ENCODE measurements at regions not wholly inside any gene's neighbourhood (a gene's known extent, or its start where the extent isn't known, plus 50 kb on each side); places are given as distances from the start of the nearest gene placed in this dataset.

GRCh38 chr2:19547321-19547720 lies 188.9 kb upstream of the OSR1 start:
- no peak for DNase-seq (ENCODE audit: low read depth in 2 of 2)

GRCh38 chr2:19545507-19545906 lies 187.1 kb upstream of the OSR1 start:
- no peak for DNase-seq (ENCODE audit: low read depth in 2 of 2)

- no peak for DNase-seq (ENCODE audit: low read depth in 2 of 2)
These were observed 185.4 kb upstream of the OSR1 start for GRCh38 chr2:19543663-19544383.

GRCh38 chr2:19542796-19543662 lies 184.6 kb upstream of the OSR1 start:
- DNase-seq (ENCODE audit: low read depth in 2 of 2) = no peak

GRCh38 chr2:19541884-19542283 lies 183.5 kb upstream of the OSR1 start:
- DNase-seq (ENCODE audit: low read depth in 2 of 2) = no peak

DNA sequence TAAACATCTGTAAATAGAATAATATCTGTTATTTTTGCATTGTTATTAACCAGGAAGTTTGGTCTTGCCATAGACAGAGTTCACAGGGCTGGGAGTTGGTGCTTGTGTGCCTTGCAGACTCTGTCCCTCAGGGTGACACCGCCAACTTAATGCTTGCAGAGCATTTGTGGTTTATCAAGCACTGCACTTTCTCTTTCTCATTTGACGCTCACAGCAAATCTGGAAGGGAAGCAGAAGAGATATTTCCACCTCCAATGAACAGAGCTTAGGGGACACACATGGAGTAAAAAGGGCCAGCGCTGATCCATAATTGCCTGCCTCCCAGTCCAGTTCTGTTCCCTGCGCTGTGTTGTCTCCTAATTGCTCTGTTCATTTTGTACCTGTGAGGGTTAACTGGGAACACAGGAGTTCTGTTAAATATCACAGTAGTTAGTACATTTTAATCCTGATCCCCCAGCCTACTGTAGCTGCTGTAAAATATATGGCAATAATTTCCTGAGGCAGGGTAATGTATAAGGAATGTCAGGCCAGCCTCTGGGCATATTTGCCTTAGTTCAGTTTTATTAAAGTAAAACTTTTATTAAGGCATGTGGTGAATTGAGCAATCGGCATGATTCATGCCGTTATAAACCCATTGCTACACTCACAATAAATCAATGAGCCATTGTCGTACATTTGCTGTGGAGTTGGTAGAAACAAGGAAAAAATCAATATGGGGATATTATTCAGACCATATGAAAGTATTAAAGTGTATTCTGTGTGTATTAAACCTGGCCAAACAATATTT lies 182.5 kb upstream of the OSR1 start:
- DNase-seq (ENCODE audit: low read depth in 2 of 2) = no peak

DNA sequence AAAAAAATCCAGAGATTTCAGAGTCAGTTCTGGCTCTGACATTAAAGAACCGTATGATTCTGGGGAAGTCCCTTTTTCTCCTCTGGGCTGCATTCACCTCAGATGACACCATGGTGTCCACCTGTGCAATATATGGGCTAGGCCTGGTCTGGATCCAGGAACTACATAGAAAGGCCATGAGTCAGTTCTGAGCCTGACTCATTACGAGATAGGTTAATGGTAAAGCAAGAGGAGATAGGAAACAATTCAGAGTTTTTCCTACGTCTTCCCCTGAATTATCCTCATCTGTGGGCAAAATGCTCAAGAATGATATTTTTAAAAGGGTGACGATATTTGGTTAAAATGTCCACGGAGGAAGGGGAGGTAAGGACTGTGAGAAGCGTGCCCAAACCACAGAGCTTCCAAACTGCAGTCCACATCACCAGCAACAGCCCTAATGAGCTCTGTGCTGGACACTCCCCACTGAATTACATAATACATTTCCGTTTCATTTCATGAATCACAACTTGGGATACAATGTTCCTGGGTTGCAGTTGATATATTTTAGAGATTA lies 180.1 kb upstream of the OSR1 start:
- no peak for DNase-seq (ENCODE audit: low read depth in 2 of 2)

- DNase-seq (ENCODE audit: low read depth in 2 of 2) = no peak
These were observed 177.7 kb upstream of the OSR1 start for GRCh38 chr2:19536136-19536535.

DNA sequence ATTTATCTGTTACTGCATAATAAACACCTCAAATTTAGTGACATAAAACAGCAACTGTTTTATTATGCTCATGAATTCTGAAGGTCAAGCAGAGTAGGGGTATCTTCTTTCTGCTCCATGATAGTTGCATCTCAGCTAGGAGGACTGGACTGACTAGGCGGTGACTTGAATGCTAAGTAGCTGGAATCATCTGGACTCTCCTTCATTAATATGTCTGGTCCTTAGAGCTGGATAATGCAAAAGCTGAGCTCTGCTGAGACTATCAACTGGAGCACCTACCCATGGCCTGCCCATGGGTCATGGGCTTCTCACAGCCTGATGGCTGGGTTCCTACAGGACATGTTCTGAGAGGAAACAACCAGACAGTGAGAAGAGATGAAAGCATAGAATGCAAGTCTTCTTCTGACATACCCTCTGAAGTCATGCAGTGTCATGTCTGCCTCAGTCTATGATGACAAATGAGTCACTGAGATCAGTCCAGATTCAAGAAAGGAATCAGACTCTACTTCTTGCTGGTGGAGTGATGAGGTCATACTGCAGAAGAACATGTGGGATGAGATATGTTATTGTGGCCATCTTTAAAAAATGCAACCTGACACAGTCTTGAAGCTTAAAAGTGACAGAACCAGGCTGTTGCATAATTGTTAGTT lies 174.2 kb upstream of the OSR1 start:
- DNase-seq (ENCODE audit: low read depth in 2 of 2) = no peak

DNA sequence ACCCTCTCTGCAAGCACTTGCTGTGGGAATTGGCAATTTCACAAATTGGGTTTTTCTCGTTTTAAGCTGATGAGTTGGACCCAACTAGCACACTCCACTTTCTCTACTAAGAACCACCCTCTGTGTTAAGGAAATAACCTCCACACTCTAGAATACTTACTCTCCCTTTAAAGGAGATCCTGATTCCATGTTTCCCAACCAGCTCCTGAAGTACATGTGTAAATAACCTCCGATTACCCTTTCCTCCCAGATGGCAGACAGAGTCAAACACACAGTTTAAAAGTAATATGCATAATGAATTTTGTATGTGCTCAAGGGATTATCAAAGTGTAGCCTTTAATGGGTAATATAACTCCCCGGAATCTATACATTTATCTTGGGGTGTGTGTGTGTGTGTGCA lies 171.3 kb upstream of the OSR1 start:
- DNase-seq (ENCODE audit: low read depth in 2 of 2) = no peak

DNA sequence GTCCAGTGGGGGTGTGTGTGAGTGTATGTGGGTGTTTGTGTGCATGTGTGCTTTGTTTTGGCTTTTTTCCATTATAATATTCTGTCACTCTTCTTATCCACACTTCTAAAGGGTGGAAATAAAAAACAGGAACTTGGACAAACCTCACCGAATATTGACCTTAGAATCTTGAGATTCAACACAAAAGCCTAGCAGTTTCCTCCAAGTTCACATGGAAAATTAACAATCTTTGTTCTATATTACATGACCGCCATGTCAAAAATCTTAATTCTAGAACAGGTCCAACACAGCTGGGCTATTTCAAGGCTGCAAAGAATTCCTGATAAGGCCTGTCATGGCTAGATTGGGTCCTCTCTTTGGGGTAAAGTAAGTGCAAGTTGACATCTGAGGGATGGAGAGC lies 169.3 kb upstream of the OSR1 start:
- no peak for DNase-seq (ENCODE audit: low read depth in 2 of 2)

DNA sequence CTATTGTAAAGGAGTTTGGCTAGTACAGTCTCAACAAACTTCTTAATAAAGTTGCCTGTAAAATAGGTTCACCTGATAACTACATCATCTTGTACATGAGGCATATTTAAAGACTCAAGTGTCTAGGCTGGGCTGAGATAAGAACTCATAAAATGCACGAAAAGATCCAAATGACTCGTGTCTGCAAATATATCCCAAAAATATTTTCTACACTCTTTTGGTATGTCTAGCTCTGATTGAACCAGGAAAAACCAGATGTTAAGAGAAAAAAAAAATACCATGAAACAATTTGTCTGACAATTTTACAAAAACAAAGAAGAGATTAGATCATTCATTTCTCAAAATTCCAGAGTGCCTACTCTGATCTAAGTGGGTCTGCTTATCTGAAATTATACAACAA lies 166.9 kb upstream of the OSR1 start:
- no peak for DNase-seq (ENCODE audit: low read depth in 2 of 2)

- DNase-seq (ENCODE audit: low read depth in 2 of 2) = no peak
These were observed 160.6 kb upstream of the OSR1 start for GRCh38 chr2:19519045-19519444.

GRCh38 chr2:19507137-19507536 lies 148.7 kb upstream of the OSR1 start:
- no peak for DNase-seq (ENCODE audit: low read depth in 2 of 2)

DNA sequence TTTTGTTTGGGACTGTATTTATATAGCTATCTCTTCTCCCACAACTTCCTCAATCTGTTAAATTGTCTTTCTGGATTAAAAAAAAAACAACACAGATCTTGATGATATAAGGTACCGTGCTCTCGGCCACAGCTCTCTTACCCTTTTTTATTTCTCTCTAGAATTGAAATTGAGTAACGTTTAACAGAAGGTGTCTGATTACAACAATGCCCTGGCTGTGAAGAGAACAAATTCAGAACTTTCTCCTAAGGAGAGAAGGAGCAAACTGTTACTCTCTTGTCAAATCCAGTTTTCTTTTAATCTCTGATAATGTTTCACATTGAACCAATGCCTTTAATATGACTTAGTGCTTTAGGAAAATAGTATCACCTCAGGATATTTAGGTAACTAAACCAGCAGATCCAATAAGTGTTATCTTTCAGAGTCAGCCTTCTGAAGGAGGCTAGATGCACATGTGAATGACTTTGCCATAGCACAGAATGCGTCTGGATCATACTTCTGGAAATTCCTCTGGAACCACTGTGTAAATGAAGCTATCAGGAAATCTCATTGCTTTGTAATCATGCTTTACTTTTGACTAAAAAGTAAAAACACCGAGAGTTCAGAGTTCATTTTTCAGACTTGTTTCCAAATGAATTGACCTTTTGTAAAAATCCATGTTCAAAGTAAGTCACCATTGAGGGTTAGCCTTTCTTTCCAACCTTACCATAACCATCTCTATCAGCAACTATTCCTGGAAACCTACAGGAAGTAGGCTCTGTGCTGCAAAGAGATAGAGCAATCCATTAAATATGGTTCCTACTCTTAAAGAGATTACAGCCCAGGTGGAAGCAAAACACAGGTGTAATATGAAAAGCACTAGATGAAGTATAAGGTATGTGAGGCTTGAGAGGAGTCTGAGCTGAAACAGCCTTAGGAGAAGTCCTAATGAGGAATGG lies 147.0 kb upstream of the OSR1 start:
- no peak for DNase-seq (ENCODE audit: low read depth in 2 of 2)

GRCh38 chr2:19504400-19505198 lies 146.2 kb upstream of the OSR1 start:
- DNase-seq (ENCODE audit: low read depth in 2 of 2) = no peak

DNA sequence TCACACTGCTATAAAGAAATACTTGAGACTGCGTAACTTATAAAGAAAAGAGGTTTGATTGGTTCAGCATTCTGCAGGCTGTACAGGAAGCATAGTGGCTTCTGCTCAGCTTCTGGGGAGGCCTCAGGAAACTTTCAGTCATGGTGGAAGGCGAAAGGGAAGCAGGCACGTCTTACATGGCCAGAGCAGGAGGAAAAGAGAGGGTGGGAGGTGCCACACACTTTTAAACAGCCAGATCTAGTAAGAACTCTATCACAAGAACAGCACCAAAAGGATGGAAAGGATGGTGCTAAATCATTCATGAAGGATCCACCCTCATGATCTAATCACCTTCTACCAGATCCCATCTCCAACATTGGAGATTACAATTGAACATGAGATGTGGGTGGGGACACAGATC lies 145.5 kb upstream of the OSR1 start:
- DNase-seq (ENCODE audit: low read depth in 2 of 2) = no peak

GRCh38 chr2:19503406-19503805 lies 145.0 kb upstream of the OSR1 start:
- no peak for DNase-seq (ENCODE audit: low read depth in 2 of 2)

DNA sequence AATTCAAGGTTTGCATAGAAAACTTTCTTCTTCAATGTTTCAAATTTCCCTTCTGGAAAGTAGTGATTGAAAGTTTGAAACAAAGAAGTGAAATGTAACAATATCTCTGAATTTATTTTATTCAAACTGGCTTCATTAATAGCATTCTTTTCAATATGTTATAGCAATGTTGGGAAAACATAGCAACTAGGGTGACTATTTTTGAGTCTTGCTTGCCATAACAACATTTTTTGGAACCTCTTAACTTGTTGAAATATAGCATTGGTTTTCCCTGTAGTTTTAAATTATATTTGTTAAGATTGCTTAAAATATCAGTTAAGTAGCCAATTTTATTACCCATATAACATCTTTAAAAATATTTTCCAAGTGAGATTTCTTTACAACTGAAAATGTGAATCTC lies 141.7 kb upstream of the OSR1 start:
- DNase-seq (ENCODE audit: low read depth in 2 of 2) = no peak

- DNase-seq (ENCODE audit: low read depth in 2 of 2) = no peak
These were observed 138.2 kb upstream of the OSR1 start for GRCh38 chr2:19496646-19497045.

Measured in activated CD4-positive, alpha-beta T cell treated with anti-CD3 and anti-CD28 coated beads for 24 hours (primary cell).